Suprapubic skin (tissue), 4 donors: ENCODE measurements at regions not wholly inside any gene's neighbourhood (a gene's known extent, or its start where the extent isn't known, plus 50 kb on each side); places are given as distances from the start of the nearest gene placed in this dataset.

ENCODE experiments used
- CTCF ChIP-seq, 2 donors: fragments of 200-600 bp in 1 of 2; fragments of 450-650 bp in 1 of 2; sonication (generic) in 1 of 2; IDR thresholded peaks; one replicate each; pipeline ENCODE4 v1.5.1; 2016 to 2019; ENCODE audit warnings: antibody characterized with exemption in 2 of 2, mild to moderate bottlenecking in 1 of 2, moderate library complexity in 1 of 2
- POLR2A ChIP-seq, 2 donors: fragments of 450-650 bp; IDR thresholded peaks; one replicate each; pipeline ENCODE4 v1.6.1; 2017; ENCODE audit warnings: antibody characterized with exemption in 2 of 2, mild to moderate bottlenecking in 2 of 2, moderate library complexity in 2 of 2
- POLR2AphosphoS5 ChIP-seq, 3 donors: sonication (generic); formaldehyde crosslinking; IDR thresholded peaks; one replicate each; pipeline ENCODE4 v1.6.1; 2017; ENCODE audit warnings: antibody characterized with exemption in 3 of 3

GRCh38 chr3:166125179-166125578 is 288.0 kb upstream of the BCHE start:
- TF ChIP-seq CTCF (IDR thresholded peaks at IDR 0.05) (no peak), POLR2AphosphoS5 (IDR thresholded peaks at IDR 0.05) (no peak), POLR2A (IDR thresholded peaks at IDR 0.05) (no peak)
